K562 (cell line): ENCODE measurements at regions not wholly inside any gene's neighbourhood (a gene's known extent, or its start where the extent isn't known, plus 50 kb on each side); places are given as distances from the start of the nearest gene placed in this dataset.

ENCODE experiments used
- ATAC-seq: fragments of 200-7000 bp; cut with Tn5 transposase; 3 replicates; pipeline ENCODE4 v1.9.1; 2020; ENCODE audit warnings: moderate library complexity
- BruUV-seq: library from RNA; stranded (reverse); fragments of 400-500 nt; replicated peaks from 2 replicates; lab custom pipeline; 2021; lab: Mats Ljungman, UMichigan
- CTCF ChIA-PET: fragments of 300-600 bp; formaldehyde crosslinking; extraction: SDS; loops from one replicate; lab custom pipeline; 2021; ENCODE audit warnings: low intra/inter-chr PET ratio; lab: Yijun Ruan, JAX
- POLR2A ChIA-PET: fragments of 300-600, 350-650 bp; sonication (Branson Sonifier 250); formaldehyde crosslinking; extraction: SDS; loops from one replicate; lab custom pipeline; 2021; ENCODE audit warnings: antibody characterized with exemption, inconsistent platforms; lab: Yijun Ruan, JAX
- DNase-seq, 4 experiments: peaks; one replicate each; pipeline versions ENCODE4 v3.0.0 to v3.0.0-alpha.2; 2011 to 2018; ENCODE audit warnings: low spot score in 3 of 4, mixed read lengths in 3 of 4; ENCODE audit errors: extremely low read depth in 1 of 4
- FAIRE-seq: peaks from 2 replicates; lab custom pipeline; 2011; peaks lifted over from hg19 to GRCh38; lab: Jason Lieb, UNC
- H2AFZ ChIP-seq: 2 replicates; pipeline ENCODE4 v1.6.0; 2011; ENCODE audit warnings: low read depth, low read length, control low read depth, inconsistent platforms
- H3K27ac ChIP-seq: fragments of 200-600 bp; 3 replicates; pipeline ENCODE4 v1.8.0; 2011; ENCODE audit warnings: low read depth, mild to moderate bottlenecking, control low read depth, inconsistent platforms, low read length, moderate library complexity, mixed read lengths; ENCODE audit errors: extremely low read depth
- H3K27me3 ChIP-seq, 2 experiments: fragments of 300-600 bp in 1 of 2; 2 replicates in 1 of 2; 3 replicates in 1 of 2; pipeline versions ENCODE4 v1.6.0 to v1.8.0; 2011; ENCODE audit warnings: inconsistent platforms in 2 of 2, low read length in 2 of 2, mild to moderate bottlenecking in 1 of 2, mixed read lengths in 1 of 2, moderate library complexity in 1 of 2; ENCODE audit not compliant: control insufficient read depth in 2 of 2, insufficient read depth in 2 of 2
- H3K36me3 ChIP-seq: fragments of 300-600 bp; 3 replicates; pipeline ENCODE4 v1.8.0; 2011; ENCODE audit warnings: mild to moderate bottlenecking, low read length, inconsistent platforms; ENCODE audit not compliant: control insufficient read depth, insufficient read depth
- H3K4me1 ChIP-seq, 2 experiments: fragments of 200-600 bp in 1 of 2; replicated peaks in 1 of 2; 2 replicates in 1 of 2; 3 replicates in 1 of 2; pipeline versions ENCODE4 v1.5.1 to v1.8.0; 2011; ENCODE audit warnings: inconsistent platforms in 2 of 2, low read length in 2 of 2, mild to moderate bottlenecking in 1 of 2, mixed read lengths in 1 of 2, moderate library complexity in 1 of 2; ENCODE audit not compliant: control insufficient read depth in 2 of 2, insufficient read depth in 2 of 2
- H3K4me2 ChIP-seq: 2 replicates; pipeline ENCODE4 v1.6.1; 2011; ENCODE audit warnings: low read length, control low read depth, inconsistent platforms, mixed read lengths; ENCODE audit not compliant: insufficient read depth
- H3K4me3 ChIP-seq: fragments of 200-600 bp; sonication (generic), shearing (Covaris generic); 2 replicates; pipeline ENCODE4 v1.5.1; 2016; ENCODE audit warnings: control low read depth, inconsistent platforms
- H3K79me2 ChIP-seq: fragments of 200-600 bp; 3 replicates; pipeline ENCODE4 v1.8.0; 2011; ENCODE audit warnings: low read length, inconsistent platforms; ENCODE audit not compliant: control insufficient read depth, insufficient read depth
- H3K9ac ChIP-seq, 2 experiments: 2 replicates each; pipeline versions ENCODE4 v1.6.0 to v1.6.1; 2011; ENCODE audit warnings: low read depth in 2 of 2, low read length in 2 of 2, control low read depth in 1 of 2, inconsistent platforms in 1 of 2, mild to moderate bottlenecking in 1 of 2, mixed read lengths in 1 of 2; ENCODE audit not compliant: insufficient read depth in 1 of 2
- H3K9me1 ChIP-seq: one replicate; pipeline ENCODE4 v1.6.0; 2011; ENCODE audit warnings: inconsistent platforms, mild to moderate bottlenecking, low read length, moderate library complexity; ENCODE audit not compliant: control insufficient read depth, insufficient read depth
- H3K9me3 ChIP-seq: replicated peaks from 2 replicates; pipeline ENCODE4 v1.5.1; 2011; ENCODE audit warnings: low read depth, low read length, inconsistent platforms; ENCODE audit not compliant: control insufficient read depth, insufficient read depth
- H4K20me1 ChIP-seq: replicated peaks from 2 replicates; pipeline ENCODE4 v1.6.1; 2011; ENCODE audit warnings: low read length, inconsistent platforms, mixed read lengths; ENCODE audit not compliant: control insufficient read depth, insufficient read depth
- FOXJ3 ChIP-seq: sonication (generic); formaldehyde crosslinking; IDR thresholded peaks from 2 replicates; pipeline ENCODE4 v1.4.0; 2020; ENCODE audit warnings: mild to moderate bottlenecking, missing genetic modification reagents
- GATA2 ChIP-seq: sonication (generic); formaldehyde crosslinking; IDR thresholded peaks from 2 replicates; pipeline ENCODE4 v1.4.0; 2020; ENCODE audit warnings: mild to moderate bottlenecking, missing genetic modification reagents
- HLTF ChIP-seq: fragments of 450-650 bp; IDR thresholded peaks from 2 replicates; pipeline ENCODE4 v1.6.1; 2016
- HSF4 ChIP-seq: fragments of 250-450 bp; sonication (Bioruptor Pico); IDR thresholded peaks from 2 replicates; pipeline ENCODE4 v2.1.2; 2022; ENCODE audit warnings: mild to moderate bottlenecking, moderate library complexity, borderline replicate concordance
- ILF3 ChIP-seq: fragments of 450-650 bp; IDR thresholded peaks from 2 replicates; pipeline ENCODE4 v1.6.1; 2018; ENCODE audit warnings: antibody characterized with exemption, mild to moderate bottlenecking, moderate library complexity, borderline replicate concordance
- KLF16 ChIP-seq: IDR thresholded peaks from 2 replicates; pipeline ENCODE4 v1.6.1; 2016; ENCODE audit warnings: antibody characterized with exemption
- MCM3 ChIP-seq: fragments of 450-650 bp; IDR thresholded peaks from 2 replicates; pipeline ENCODE4 v1.6.1; 2016
- PHF21A ChIP-seq: fragments of 450-650 bp; IDR thresholded peaks from 2 replicates; pipeline ENCODE4 v1.6.1; 2017; ENCODE audit warnings: low read depth, borderline replicate concordance
- STAT5B ChIP-seq: fragments of 250-450 bp; sonication (Bioruptor Pico); IDR thresholded peaks from 2 replicates; pipeline ENCODE4 v1.8.0; 2021; ENCODE audit warnings: mild to moderate bottlenecking, inconsistent platforms
- ZNF134 ChIP-seq: fragments of 250-450 bp; sonication (Bioruptor Pico); conservative IDR thresholded peaks from 2 replicates; pipeline ENCODE4 v1.4.0; 2020
- ZNF584 ChIP-seq: fragments of 200-800 bp; sonication (Bioruptor generic); IDR thresholded peaks from 2 replicates; pipeline ENCODE4 v1.6.1; 2016; ENCODE audit warnings: low read depth, mild to moderate bottlenecking, missing genetic modification characterization, missing compliant biosample characterization
- ZNF586 ChIP-seq: fragments of 450-650 bp; formaldehyde crosslinking; conservative IDR thresholded peaks from 2 replicates; pipeline ENCODE4 v1.4.0; 2020; ENCODE audit warnings: mild to moderate bottlenecking, moderate library complexity
- ZNF785 ChIP-seq: fragments of 250-450 bp; sonication (Bioruptor Pico); IDR thresholded peaks from 2 replicates; pipeline ENCODE4 v1.4.0; 2020; ENCODE audit warnings: mild to moderate bottlenecking
- ZZZ3 ChIP-seq: fragments of 450-650 bp; IDR thresholded peaks from 2 replicates; pipeline ENCODE4 v1.6.1; 2016; ENCODE audit warnings: antibody characterized with exemption, mild to moderate bottlenecking, moderate library complexity
- WGBS: fragments of 100-300 bp; shearing (Covaris generic); methylation state at CpG from one replicate; pipeline ENCODE4 v1.1.6; 2016; ENCODE audit warnings: low coverage, mixed read lengths; ENCODE audit not compliant: insufficient coverage; ENCODE audit errors: missing lambda C conversion rate; 5-methylcytosine and 5-hydroxymethylcytosine counted together
- in situ Hi-C: fragments of 300-500 bp; cut with MboI; formaldehyde crosslinking; loops from 4 replicates; pipeline ENCODE4 v1.15.0; 2018; ENCODE audit warnings: inconsistent platforms, mixed read lengths
- intact Hi-C: fragments of 100-400 bp; cut with micrococcal nuclease; formaldehyde crosslinking; loops from 2 replicates; pipeline ENCODE4 v1.14.2; 2022
- TF ChIP-seq, protein P1 (sequence below): fragments of 250-450 bp; sonication (Bioruptor Pico); IDR thresholded peaks from 2 replicates; pipeline ENCODE4 v1.5.0; 2021; ENCODE audit warnings: mild to moderate bottlenecking, borderline replicate concordance
- TF ChIP-seq, protein P2 (sequence below), 2 experiments: fragments of 450-650 bp; IDR thresholded peaks; 2 replicates each; pipeline ENCODE4 v1.6.1; 2016
- TF ChIP-seq, protein P3 (sequence below): fragments of 450-650 bp; formaldehyde crosslinking; IDR thresholded peaks from 2 replicates; pipeline ENCODE4 v1.4.0; 2022; ENCODE audit warnings: missing genetic modification characterization
- TF ChIP-seq, protein P4 (sequence below): fragments of 450-650 bp; IDR thresholded peaks from 2 replicates; pipeline ENCODE4 v1.6.1; 2016; ENCODE audit warnings: missing biosample characterization, missing genetic modification characterization

DNA sequence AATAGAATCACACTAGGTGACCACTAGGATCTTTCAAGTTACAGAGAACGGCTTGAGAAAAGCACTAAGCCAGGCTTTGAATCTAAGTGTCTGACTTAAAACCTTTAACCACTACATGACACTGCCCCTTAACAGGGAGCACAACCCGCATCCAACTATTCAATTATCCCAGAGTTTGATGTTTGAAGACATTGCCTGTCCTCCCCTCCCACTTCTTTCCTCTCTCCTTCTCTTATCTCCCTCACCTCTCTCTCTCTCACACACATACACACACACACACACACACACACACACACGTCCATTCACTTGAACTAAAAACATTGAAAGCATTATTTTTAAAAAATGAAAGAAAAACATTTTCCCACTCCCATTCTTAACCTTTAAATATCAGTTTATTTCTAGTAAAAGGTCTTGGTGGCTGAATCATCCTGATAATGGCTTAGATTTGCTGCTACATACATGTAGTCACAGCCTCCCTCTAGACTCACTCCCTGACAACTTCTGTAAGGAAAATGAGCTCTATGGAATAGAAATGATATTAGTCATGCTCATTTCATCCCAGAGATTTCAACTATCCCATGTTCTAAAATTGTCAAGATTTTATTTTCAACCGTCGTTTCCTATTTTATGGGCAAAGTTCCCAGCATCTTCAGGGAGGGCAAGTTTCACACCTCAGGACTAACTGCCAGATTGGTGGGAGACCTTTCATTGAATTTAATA is 53.5 kb upstream of the RAP1B start:
- H3K9me1 ChIP-seq, result no peaks in the 10 kb centered on the region
- CTCF ChIA-PET, result no interaction called here
- no peak overlapping the region for H3K4me2 ChIP-seq
- WGBS, result 15% methylated on average over 5 of the region's 5 CpGs
- no TSS peak for BruUV-seq
- peaks cover 6 to 11% of the 10 kb centered on the region in 2 experiments; a peak in 3 of 5 replicates for H3K4me1 ChIP-seq
- no peak overlapping the region for H3K9ac ChIP-seq
- no peaks in the 10 kb centered on the region for H3K9me3 ChIP-seq
- ATAC-seq (peak; percentile 42), DNase-seq (peak in 1 of 4 experiments; percentile 23), FAIRE-seq (no peak)
- in situ Hi-C loops, result no loop called here
- H3K4me3 ChIP-seq, result no peak overlapping the region
- no peaks in the 10 kb centered on the region for H4K20me1 ChIP-seq
- H3K36me3 ChIP-seq, result no peaks in the 10 kb centered on the region
- H3K79me2 ChIP-seq, result no peaks in the 10 kb centered on the region
- intact Hi-C loops, result no loop called here
- no peak overlapping the region for H2AFZ ChIP-seq
- POLR2A ChIA-PET, result no interaction called here
- H3K27ac ChIP-seq, result no peak overlapping the region
- no peaks in the 10 kb centered on the region for H3K27me3 ChIP-seq
- TF ChIP-seq KLF16, result no peak
- TF ChIP-seq ZNF134 (CRISPR knock-in tag), result no peak
- no peak for TF ChIP-seq PHF21A
- TF ChIP-seq, protein P1, sequence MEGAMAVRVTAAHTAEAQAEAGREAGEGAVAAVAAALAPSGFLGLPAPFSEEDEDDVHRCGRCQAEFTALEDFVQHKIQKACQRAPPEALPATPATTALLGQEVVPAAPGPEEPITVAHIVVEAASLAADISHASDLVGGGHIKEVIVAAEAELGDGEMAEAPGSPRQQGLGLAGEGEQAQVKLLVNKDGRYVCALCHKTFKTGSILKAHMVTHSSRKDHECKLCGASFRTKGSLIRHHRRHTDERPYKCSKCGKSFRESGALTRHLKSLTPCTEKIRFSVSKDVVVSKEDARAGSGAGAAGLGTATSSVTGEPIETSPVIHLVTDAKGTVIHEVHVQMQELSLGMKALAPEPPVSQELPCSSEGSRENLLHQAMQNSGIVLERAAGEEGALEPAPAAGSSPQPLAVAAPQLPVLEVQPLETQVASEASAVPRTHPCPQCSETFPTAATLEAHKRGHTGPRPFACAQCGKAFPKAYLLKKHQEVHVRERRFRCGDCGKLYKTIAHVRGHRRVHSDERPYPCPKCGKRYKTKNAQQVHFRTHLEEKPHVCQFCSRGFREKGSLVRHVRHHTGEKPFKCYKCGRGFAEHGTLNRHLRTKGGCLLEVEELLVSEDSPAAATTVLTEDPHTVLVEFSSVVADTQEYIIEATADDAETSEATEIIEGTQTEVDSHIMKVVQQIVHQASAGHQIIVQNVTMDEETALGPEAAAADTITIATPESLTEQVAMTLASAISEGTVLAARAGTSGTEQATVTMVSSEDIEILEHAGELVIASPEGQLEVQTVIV, result no peak
- TF ChIP-seq HSF4 (CRISPR knock-in tag), result no peak
- TF ChIP-seq ZNF586 (CRISPR knock-in tag), result no peak
- TF ChIP-seq FOXJ3 (CRISPR knock-in tag), result no peak
- no peak for TF ChIP-seq ZZZ3
- TF ChIP-seq HLTF, result 0 out of 2 replicates have a peak, but pooled peaks have one; percentile 25
- TF ChIP-seq, protein P2, sequence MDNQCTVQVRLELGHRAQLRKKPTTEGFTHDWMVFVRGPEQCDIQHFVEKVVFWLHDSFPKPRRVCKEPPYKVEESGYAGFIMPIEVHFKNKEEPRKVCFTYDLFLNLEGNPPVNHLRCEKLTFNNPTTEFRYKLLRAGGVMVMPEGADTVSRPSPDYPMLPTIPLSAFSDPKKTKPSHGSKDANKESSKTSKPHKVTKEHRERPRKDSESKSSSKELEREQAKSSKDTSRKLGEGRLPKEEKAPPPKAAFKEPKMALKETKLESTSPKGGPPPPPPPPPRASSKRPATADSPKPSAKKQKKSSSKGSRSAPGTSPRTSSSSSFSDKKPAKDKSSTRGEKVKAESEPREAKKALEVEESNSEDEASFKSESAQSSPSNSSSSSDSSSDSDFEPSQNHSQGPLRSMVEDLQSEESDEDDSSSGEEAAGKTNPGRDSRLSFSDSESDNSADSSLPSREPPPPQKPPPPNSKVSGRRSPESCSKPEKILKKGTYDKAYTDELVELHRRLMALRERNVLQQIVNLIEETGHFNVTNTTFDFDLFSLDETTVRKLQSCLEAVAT (IDR thresholded peaks at IDR 0.05), result no peak
- TF ChIP-seq STAT5B (CRISPR knock-in tag), result no peak
- no peak for TF ChIP-seq ZNF785 (CRISPR knock-in tag)
- TF ChIP-seq, protein P3, sequence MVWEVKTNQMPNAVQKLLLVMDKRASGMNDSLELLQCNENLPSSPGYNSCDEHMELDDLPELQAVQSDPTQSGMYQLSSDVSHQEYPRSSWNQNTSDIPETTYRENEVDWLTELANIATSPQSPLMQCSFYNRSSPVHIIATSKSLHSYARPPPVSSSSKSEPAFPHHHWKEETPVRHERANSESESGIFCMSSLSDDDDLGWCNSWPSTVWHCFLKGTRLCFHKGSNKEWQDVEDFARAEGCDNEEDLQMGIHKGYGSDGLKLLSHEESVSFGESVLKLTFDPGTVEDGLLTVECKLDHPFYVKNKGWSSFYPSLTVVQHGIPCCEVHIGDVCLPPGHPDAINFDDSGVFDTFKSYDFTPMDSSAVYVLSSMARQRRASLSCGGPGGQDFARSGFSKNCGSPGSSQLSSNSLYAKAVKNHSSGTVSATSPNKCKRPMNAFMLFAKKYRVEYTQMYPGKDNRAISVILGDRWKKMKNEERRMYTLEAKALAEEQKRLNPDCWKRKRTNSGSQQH, result no peak
- no peak for TF ChIP-seq ILF3
- no peak for TF ChIP-seq ZNF584
- TF ChIP-seq MCM3, result peak; percentile 58; the same call in 1 of the 2 replicates
- TF ChIP-seq GATA2 (CRISPR knock-in tag), result no peak
- TF ChIP-seq, protein P4, sequence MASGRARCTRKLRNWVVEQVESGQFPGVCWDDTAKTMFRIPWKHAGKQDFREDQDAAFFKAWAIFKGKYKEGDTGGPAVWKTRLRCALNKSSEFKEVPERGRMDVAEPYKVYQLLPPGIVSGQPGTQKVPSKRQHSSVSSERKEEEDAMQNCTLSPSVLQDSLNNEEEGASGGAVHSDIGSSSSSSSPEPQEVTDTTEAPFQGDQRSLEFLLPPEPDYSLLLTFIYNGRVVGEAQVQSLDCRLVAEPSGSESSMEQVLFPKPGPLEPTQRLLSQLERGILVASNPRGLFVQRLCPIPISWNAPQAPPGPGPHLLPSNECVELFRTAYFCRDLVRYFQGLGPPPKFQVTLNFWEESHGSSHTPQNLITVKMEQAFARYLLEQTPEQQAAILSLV (tag), result no peak
